ENCODE measurements at regions not wholly inside any gene's neighbourhood (a gene's known extent, or its start where the extent isn't known, plus 50 kb on each side); places are given as distances from the start of the nearest gene placed in this dataset.

- H3K27me3 Mint-ChIP-seq (ENCODE audit: low read depth) = peaks cover 34% of the 10 kb centered on the region
Measured at GRCh38 chr15:66941791-66942190, 123.6 kb upstream of the SMAD3 start.

DNA sequence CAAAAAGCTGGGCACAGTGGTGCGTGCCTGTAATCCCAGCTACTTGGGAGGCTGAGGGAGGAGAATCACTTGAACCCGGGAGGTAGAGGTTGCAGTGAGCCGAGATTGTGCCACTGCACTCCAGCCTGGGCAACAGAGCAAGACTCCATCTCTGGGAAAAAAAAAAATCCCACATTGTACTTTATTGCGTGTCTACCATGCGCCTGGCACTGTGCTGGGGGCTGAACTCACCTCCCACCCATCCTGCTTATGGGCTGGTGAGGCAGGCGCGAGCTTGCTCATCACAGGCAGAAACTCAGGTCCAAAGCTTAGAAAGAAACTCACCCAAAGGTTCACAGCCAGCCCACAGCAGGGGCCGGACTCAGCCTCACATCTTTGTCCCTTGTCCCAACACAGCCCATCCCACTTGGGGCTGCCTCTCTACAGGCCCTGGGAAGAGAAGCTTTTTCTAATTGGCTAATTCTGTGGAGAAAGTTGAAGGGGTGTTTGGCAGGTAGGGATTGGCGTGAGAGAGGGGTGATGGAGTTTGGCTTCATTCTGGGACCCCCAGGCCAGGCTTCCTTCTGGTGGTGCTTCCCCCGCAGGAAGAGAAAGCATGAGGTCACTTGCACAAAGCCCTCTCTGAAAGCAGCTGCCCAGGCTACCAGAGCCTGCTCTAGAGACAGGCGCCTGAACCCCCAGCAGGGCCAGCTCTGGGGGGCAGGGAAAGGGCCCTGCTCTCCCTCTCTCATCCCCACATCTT is 122.6 kb upstream of the SMAD3 start:
- no peak overlapping the region for H3K27ac Mint-ChIP-seq
- no peak overlapping the region for H3K4me3 Mint-ChIP-seq
- TF ChIP-seq, protein P1, sequence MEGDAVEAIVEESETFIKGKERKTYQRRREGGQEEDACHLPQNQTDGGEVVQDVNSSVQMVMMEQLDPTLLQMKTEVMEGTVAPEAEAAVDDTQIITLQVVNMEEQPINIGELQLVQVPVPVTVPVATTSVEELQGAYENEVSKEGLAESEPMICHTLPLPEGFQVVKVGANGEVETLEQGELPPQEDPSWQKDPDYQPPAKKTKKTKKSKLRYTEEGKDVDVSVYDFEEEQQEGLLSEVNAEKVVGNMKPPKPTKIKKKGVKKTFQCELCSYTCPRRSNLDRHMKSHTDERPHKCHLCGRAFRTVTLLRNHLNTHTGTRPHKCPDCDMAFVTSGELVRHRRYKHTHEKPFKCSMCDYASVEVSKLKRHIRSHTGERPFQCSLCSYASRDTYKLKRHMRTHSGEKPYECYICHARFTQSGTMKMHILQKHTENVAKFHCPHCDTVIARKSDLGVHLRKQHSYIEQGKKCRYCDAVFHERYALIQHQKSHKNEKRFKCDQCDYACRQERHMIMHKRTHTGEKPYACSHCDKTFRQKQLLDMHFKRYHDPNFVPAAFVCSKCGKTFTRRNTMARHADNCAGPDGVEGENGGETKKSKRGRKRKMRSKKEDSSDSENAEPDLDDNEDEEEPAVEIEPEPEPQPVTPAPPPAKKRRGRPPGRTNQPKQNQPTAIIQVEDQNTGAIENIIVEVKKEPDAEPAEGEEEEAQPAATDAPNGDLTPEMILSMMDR (IDR thresholded peaks at IDR 0.05; ENCODE audit: unreplicated experiment in 3 of 3) = no peak
- no peaks in the 10 kb centered on the region for H3K9me3 Mint-ChIP-seq
- no peaks in the 10 kb centered on the region for H3K36me3 Mint-ChIP-seq (ENCODE audit: low read depth)
- no peaks in the 10 kb centered on the region for H3K4me1 Mint-ChIP-seq
- peaks cover 38% of the 10 kb centered on the region for H3K27me3 Mint-ChIP-seq (ENCODE audit: low read depth)

More at GRCh38 chr15:66941791-66942190, 123.6 kb upstream of the SMAD3 start:
- peaks cover 3% of the 10 kb centered on the region for H3K4me1 Mint-ChIP-seq
- no peaks in the 10 kb centered on the region for H3K36me3 Mint-ChIP-seq (ENCODE audit: low read depth)
- peak overlapping the region in 1 of 3 experiments; percentile 82 for H3K27ac Mint-ChIP-seq
- H3K4me3 Mint-ChIP-seq = no peak overlapping the region
- H3K9me3 Mint-ChIP-seq = no peaks in the 10 kb centered on the region
- TF ChIP-seq, protein P1 (IDR thresholded peaks at IDR 0.05; ENCODE audit: unreplicated experiment in 3 of 3) = no peak

- H3K4me1 Mint-ChIP-seq = no peaks in the 10 kb centered on the region
- no peaks in the 10 kb centered on the region for H3K9me3 Mint-ChIP-seq
- no peaks in the 10 kb centered on the region for H3K36me3 Mint-ChIP-seq (ENCODE audit: low read depth)
- H3K4me3 Mint-ChIP-seq = no peak overlapping the region
- TF ChIP-seq, protein P1 (IDR thresholded peaks at IDR 0.05; ENCODE audit: unreplicated experiment in 3 of 3) = no peak
- peaks cover 41% of the 10 kb centered on the region for H3K27me3 Mint-ChIP-seq (ENCODE audit: low read depth)
- H3K27ac Mint-ChIP-seq = no peak overlapping the region
Measured at GRCh38 chr15:66943456-66944095, 121.8 kb upstream of the SMAD3 start.

DNA sequence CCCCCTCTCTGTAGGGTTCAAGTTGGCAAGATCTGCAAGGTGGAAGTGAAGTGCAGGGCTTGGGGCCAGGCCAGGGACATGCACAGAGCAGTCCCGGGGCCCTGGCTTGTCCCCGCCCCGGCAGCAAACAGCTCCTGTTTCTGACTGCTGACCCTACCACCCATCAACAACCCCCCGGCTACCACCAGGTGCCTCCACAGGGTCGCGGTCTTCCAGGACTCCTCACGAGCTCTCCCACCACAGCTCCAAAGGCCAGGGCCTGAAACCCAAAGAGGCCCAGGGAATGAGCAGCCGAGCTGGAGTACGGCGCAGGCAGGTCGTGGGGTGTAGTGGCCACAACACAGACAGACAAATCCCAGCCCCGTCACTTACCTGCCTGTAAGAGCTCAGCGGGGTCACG is 121.3 kb upstream of the SMAD3 start:
- Mint-ChIP-seq H3K27ac (no peak overlapping the region), H3K36me3 (ENCODE audit: low read depth) (no peaks in the 10 kb centered on the region), H3K4me3 (no peak overlapping the region), H3K27me3 (ENCODE audit: low read depth) (peaks cover 41% of the 10 kb centered on the region), H3K9me3 (no peaks in the 10 kb centered on the region), H3K4me1 (no peaks in the 10 kb centered on the region)
- TF ChIP-seq, protein P1 (IDR thresholded peaks at IDR 0.05; ENCODE audit: unreplicated experiment in 3 of 3) = no peak

GRCh38 chr15:66945286-66945685 is 120.1 kb upstream of the SMAD3 start:
- Mint-ChIP-seq H3K4me1 (no peaks in the 10 kb centered on the region), H3K27me3 (ENCODE audit: low read depth) (peaks cover 41% of the 10 kb centered on the region), H3K27ac (no peak overlapping the region), H3K36me3 (ENCODE audit: low read depth) (no peaks in the 10 kb centered on the region), H3K9me3 (no peaks in the 10 kb centered on the region), H3K4me3 (no peak overlapping the region)
- TF ChIP-seq, protein P1 (IDR thresholded peaks at IDR 0.05; ENCODE audit: unreplicated experiment in 3 of 3) = no peak
